GM23338 (cell line): ENCODE measurements at regions not wholly inside any gene's neighbourhood (a gene's known extent, or its start where the extent isn't known, plus 50 kb on each side); places are given as distances from the start of the nearest gene placed in this dataset.

ENCODE experiments used
- ATAC-seq: fragments of 200-7000 bp; cut with Tn5 transposase; 3 replicates; pipeline ENCODE4 v1.9.1; 2020
- DNase-seq: peaks from one replicate; pipeline ENCODE4 v3.0.0-alpha.2; 2015; ENCODE audit warnings: low spot score
- H2AFZ ChIP-seq: fragments of 200-600 bp; sonication (generic); 2 replicates; pipeline ENCODE4 v1.8.0; 2016; ENCODE audit warnings: antibody characterized with exemption, mild to moderate bottlenecking, moderate library complexity
- H3F3A ChIP-seq: fragments of 200-600 bp; sonication (generic); replicated peaks from 2 replicates; pipeline ENCODE4 v1.8.0; 2017; ENCODE audit warnings: antibody characterized with exemption, mixed run types, low read depth
- H3K27ac ChIP-seq: fragments of 200-600 bp; sonication (generic); 2 replicates; pipeline ENCODE4 v1.6.1; 2016; ENCODE audit warnings: low read depth
- H3K27me3 ChIP-seq: fragments of 200-600 bp; sonication (generic); 2 replicates; pipeline ENCODE4 v1.8.0; 2016; ENCODE audit warnings: mild to moderate bottlenecking, mixed run types, moderate library complexity; ENCODE audit not compliant: insufficient read depth
- H3K36me3 ChIP-seq: fragments of 200-600 bp; sonication (generic); 2 replicates; pipeline ENCODE4 v1.8.0; 2016; ENCODE audit warnings: mild to moderate bottlenecking; ENCODE audit not compliant: insufficient read depth
- H3K4me1 ChIP-seq: fragments of 200-600 bp; sonication (generic); 2 replicates; pipeline ENCODE4 v1.8.0; 2016; ENCODE audit warnings: mild to moderate bottlenecking, moderate library complexity; ENCODE audit not compliant: insufficient read depth
- H3K4me2 ChIP-seq: fragments of 200-600 bp; sonication (generic); 2 replicates; pipeline ENCODE4 v1.7.1; 2017; ENCODE audit warnings: mixed run types
- H3K4me3 ChIP-seq: fragments of 200-600 bp; sonication (generic); 2 replicates; pipeline ENCODE4 v1.6.1; 2016; ENCODE audit warnings: mixed run types
- H3K79me2 ChIP-seq: fragments of 200-600 bp; sonication (generic); replicated peaks from 2 replicates; pipeline ENCODE4 v1.8.0; 2017; ENCODE audit warnings: mild to moderate bottlenecking; ENCODE audit not compliant: insufficient read depth
- H3K9me2 ChIP-seq: fragments of 200-600 bp; sonication (generic); 2 replicates; pipeline ENCODE4 v1.8.0; 2017; ENCODE audit not compliant: insufficient read depth
- H4K20me1 ChIP-seq: fragments of 200-600 bp; sonication (generic); replicated peaks from 2 replicates; pipeline ENCODE4 v1.8.0; 2017; ENCODE audit warnings: mild to moderate bottlenecking; ENCODE audit not compliant: insufficient read depth
- H3K27ac Mint-ChIP-seq: 2 replicates; pipeline ENCODE4 v1.8.0; 2020; ENCODE audit warnings: inconsistent platforms, mild to moderate bottlenecking, moderate library complexity, mixed read lengths
- H3K27me3 Mint-ChIP-seq: 3 replicates; pipeline ENCODE4 v1.8.0; 2022; ENCODE audit warnings: low read depth, mild to moderate bottlenecking, moderate library complexity, mixed read lengths, inconsistent platforms; ENCODE audit not compliant: insufficient read depth, poor library complexity
- H3K36me3 Mint-ChIP-seq: 3 replicates; pipeline ENCODE4 v1.8.0; 2021; ENCODE audit warnings: low read depth, mild to moderate bottlenecking, inconsistent platforms, moderate library complexity, mixed read lengths
- H3K4me1 Mint-ChIP-seq: 3 replicates; pipeline ENCODE4 v1.8.0; 2020; ENCODE audit warnings: mild to moderate bottlenecking, inconsistent platforms, mixed read lengths
- H3K4me3 Mint-ChIP-seq: 3 replicates; pipeline ENCODE4 v1.8.0; 2021; ENCODE audit warnings: moderate library complexity, mild to moderate bottlenecking, inconsistent platforms, mixed read lengths
- H3K9me3 Mint-ChIP-seq: 3 replicates; pipeline ENCODE4 v1.8.0; 2020; ENCODE audit warnings: moderate library complexity, mild to moderate bottlenecking, inconsistent platforms, mixed read lengths
- CREB1 ChIP-seq: fragments of 250-450 bp; sonication (Bioruptor Pico); IDR thresholded peaks from 2 replicates; pipeline ENCODE4 v1.5.0; 2020; ENCODE audit warnings: low read depth, mild to moderate bottlenecking, moderate library complexity
- EZH2 ChIP-seq: fragments of 200-600 bp; sonication (generic); IDR thresholded peaks from one replicate; pipeline ENCODE4 v1.8.0; 2017; ENCODE audit warnings: antibody characterized with exemption, mild to moderate bottlenecking, low read depth; ENCODE audit not compliant: unreplicated experiment
- EZH2phosphoT487 ChIP-seq: fragments of 200-600 bp; sonication (generic); IDR thresholded peaks from one replicate; pipeline ENCODE4 v1.8.1; 2018; ENCODE audit warnings: antibody characterized with exemption; ENCODE audit not compliant: unreplicated experiment
- JUNB ChIP-seq: IDR thresholded peaks from one replicate; pipeline ENCODE4 v1.6.1; 2016; ENCODE audit warnings: antibody characterized with exemption; ENCODE audit not compliant: unreplicated experiment
- NANOG ChIP-seq: IDR thresholded peaks from 2 replicates; pipeline ENCODE4 v1.6.1; 2016; ENCODE audit warnings: antibody characterized with exemption, borderline replicate concordance
- ZNF114 ChIP-seq: fragments of 250-450 bp; sonication (Bioruptor Pico); IDR thresholded peaks from 2 replicates; pipeline ENCODE4 v1.5.0; 2020; ENCODE audit warnings: mild to moderate bottlenecking, moderate library complexity
- ZNF462 ChIP-seq: fragments of 250-450 bp; sonication (Bioruptor Pico); IDR thresholded peaks from 2 replicates; pipeline ENCODE4 v1.5.0; 2020; ENCODE audit warnings: mild to moderate bottlenecking, moderate library complexity
- TF ChIP-seq, protein P1 (sequence below), 2 experiments: fragments of 200-600 bp in 1 of 2; sonication (generic) in 1 of 2; conservative IDR thresholded peaks; 2 replicates each; pipeline versions ENCODE4 v1.5.1 to v1.6.1; 2016 to 2017; ENCODE audit warnings: antibody characterized with exemption in 2 of 2, low read depth in 2 of 2, mild to moderate bottlenecking in 2 of 2, moderate library complexity in 1 of 2
- TF ChIP-seq, protein P2 (sequence below): IDR thresholded peaks from one replicate; pipeline ENCODE4 v1.6.1; 2018; ENCODE audit warnings: antibody characterized with exemption; ENCODE audit not compliant: unreplicated experiment

DNA sequence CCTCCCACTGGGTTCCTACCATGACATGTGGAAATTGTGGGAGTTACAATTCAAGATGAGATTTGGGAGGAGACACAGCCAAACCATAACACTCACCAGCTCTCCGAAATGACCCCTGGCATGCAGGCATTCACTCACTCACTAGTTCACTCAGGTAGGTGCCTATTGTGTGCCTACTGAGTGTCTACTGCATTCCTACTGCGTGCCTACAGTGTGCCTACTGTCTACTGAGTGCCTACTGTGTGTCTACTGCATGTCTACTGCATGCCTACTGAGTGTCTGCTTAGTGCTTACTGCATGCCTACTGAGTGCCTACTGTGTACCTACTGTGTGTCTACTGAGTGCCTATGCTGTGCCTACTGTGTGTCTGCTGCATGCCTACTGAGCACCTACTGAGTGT lies 71.7 kb upstream of the FZD10 start:
- Mint-ChIP-seq H3K4me1 (no peaks in the 10 kb centered on the region; the same call in 2 of the 3 replicates), H3K27me3 (peaks cover 15% of the 10 kb centered on the region)
- no peak for ATAC-seq

GRCh38 chr12:130093380-130093779 lies 68.9 kb upstream of the FZD10 start:
- H2AFZ ChIP-seq = no peak overlapping the region
- no peaks in the 10 kb centered on the region for H4K20me1 ChIP-seq
- H3K36me3 Mint-ChIP-seq = peaks cover 48% of the 10 kb centered on the region
- no peak overlapping the region for H3K27ac Mint-ChIP-seq
- H3K27me3 Mint-ChIP-seq = peaks cover 15% of the 10 kb centered on the region
- H3K27me3 ChIP-seq = no peaks in the 10 kb centered on the region
- H3K79me2 ChIP-seq = no peaks in the 10 kb centered on the region
- peaks cover 100% of the 10 kb centered on the region for H3K9me3 Mint-ChIP-seq
- H3K4me2 ChIP-seq = no peak overlapping the region
- DNase-seq (no peak), ATAC-seq (no peak)
- H3K4me1 Mint-ChIP-seq = no peaks in the 10 kb centered on the region; the same call in 2 of the 3 replicates
- no peak overlapping the region for H3K4me3 Mint-ChIP-seq
- no peaks in the 10 kb centered on the region for H3K9me2 ChIP-seq
- H3K27ac ChIP-seq = no peak overlapping the region
- H3K4me1 ChIP-seq = no peaks in the 10 kb centered on the region
- H3K36me3 ChIP-seq = no peaks in the 10 kb centered on the region
- H3F3A ChIP-seq = no peaks in the 10 kb centered on the region
- H3K4me3 ChIP-seq = no peak overlapping the region
- no peak for TF ChIP-seq NANOG
- no peak for TF ChIP-seq JUNB
- TF ChIP-seq EZH2phosphoT487 = no peak
- no peak for TF ChIP-seq ZNF114 (CRISPR knock-in tag)
- TF ChIP-seq, protein P1, sequence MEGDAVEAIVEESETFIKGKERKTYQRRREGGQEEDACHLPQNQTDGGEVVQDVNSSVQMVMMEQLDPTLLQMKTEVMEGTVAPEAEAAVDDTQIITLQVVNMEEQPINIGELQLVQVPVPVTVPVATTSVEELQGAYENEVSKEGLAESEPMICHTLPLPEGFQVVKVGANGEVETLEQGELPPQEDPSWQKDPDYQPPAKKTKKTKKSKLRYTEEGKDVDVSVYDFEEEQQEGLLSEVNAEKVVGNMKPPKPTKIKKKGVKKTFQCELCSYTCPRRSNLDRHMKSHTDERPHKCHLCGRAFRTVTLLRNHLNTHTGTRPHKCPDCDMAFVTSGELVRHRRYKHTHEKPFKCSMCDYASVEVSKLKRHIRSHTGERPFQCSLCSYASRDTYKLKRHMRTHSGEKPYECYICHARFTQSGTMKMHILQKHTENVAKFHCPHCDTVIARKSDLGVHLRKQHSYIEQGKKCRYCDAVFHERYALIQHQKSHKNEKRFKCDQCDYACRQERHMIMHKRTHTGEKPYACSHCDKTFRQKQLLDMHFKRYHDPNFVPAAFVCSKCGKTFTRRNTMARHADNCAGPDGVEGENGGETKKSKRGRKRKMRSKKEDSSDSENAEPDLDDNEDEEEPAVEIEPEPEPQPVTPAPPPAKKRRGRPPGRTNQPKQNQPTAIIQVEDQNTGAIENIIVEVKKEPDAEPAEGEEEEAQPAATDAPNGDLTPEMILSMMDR (conservative IDR thresholded peaks at IDR 0.05; ENCODE audit: low read depth in 2 of 2) = no peak
- TF ChIP-seq CREB1 = no peak
- no peak for TF ChIP-seq ZNF462 (CRISPR knock-in tag)
- TF ChIP-seq, protein P2, sequence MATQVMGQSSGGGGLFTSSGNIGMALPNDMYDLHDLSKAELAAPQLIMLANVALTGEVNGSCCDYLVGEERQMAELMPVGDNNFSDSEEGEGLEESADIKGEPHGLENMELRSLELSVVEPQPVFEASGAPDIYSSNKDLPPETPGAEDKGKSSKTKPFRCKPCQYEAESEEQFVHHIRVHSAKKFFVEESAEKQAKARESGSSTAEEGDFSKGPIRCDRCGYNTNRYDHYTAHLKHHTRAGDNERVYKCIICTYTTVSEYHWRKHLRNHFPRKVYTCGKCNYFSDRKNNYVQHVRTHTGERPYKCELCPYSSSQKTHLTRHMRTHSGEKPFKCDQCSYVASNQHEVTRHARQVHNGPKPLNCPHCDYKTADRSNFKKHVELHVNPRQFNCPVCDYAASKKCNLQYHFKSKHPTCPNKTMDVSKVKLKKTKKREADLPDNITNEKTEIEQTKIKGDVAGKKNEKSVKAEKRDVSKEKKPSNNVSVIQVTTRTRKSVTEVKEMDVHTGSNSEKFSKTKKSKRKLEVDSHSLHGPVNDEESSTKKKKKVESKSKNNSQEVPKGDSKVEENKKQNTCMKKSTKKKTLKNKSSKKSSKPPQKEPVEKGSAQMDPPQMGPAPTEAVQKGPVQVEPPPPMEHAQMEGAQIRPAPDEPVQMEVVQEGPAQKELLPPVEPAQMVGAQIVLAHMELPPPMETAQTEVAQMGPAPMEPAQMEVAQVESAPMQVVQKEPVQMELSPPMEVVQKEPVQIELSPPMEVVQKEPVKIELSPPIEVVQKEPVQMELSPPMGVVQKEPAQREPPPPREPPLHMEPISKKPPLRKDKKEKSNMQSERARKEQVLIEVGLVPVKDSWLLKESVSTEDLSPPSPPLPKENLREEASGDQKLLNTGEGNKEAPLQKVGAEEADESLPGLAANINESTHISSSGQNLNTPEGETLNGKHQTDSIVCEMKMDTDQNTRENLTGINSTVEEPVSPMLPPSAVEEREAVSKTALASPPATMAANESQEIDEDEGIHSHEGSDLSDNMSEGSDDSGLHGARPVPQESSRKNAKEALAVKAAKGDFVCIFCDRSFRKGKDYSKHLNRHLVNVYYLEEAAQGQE = no peak
- no peak for TF ChIP-seq EZH2

More for the DNA sequence above, 71.7 kb upstream of the FZD10 start:
- Mint-ChIP-seq H3K9me3 (peaks cover 99% of the 10 kb centered on the region), H3K27ac (no peak overlapping the region), H3K36me3 (peaks cover 49% of the 10 kb centered on the region), H3K4me3 (no peak overlapping the region)
- Histone ChIP-seq H3F3A (no peaks in the 10 kb centered on the region), H3K36me3 (no peaks in the 10 kb centered on the region), H3K4me3 (no peak overlapping the region), H3K4me1 (no peaks in the 10 kb centered on the region; the same call in 1 of the 2 replicates), H3K9me2 (no peaks in the 10 kb centered on the region), H3K4me2 (no peak overlapping the region), H4K20me1 (no peaks in the 10 kb centered on the region), H3K79me2 (no peaks in the 10 kb centered on the region), H2AFZ (no peak overlapping the region), H3K27ac (no peak overlapping the region), H3K27me3 (no peaks in the 10 kb centered on the region)
- TF ChIP-seq CREB1 = no peak
- no peak for TF ChIP-seq JUNB
- no peak for DNase-seq
